ENCODE measurements at regions not wholly inside any gene's neighbourhood (a gene's known extent, or its start where the extent isn't known, plus 50 kb on each side); places are given as distances from the start of the nearest gene placed in this dataset.

DNA sequence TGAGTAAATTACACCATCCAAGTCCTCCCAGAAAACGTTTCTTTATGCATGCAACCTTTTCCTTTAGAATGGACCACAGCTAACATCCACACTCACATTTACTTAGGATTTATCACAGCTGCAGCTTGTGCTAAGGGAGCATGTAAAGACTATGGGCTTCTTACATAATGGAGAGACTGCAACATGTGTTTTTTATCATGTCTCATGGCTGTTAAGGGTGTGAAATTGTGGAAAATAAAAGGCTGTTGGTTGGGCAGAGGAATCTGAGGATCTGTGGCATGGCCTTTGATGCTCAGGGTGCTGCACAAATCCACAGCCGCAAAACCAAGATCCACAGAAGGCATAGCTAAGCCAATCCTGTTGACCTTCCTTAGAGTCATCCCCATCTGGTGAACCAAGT, 112.0 kb upstream of the MTNR1B start:
- DNase-seq (no peak), ATAC-seq (no peak)
- peaks cover 16% of the 10 kb centered on the region; the same call in 1 of the 2 replicates for H3K27me3 ChIP-seq (ENCODE audit: low read length)
- no peaks in the 10 kb centered on the region for H3K4me1 ChIP-seq (ENCODE audit: insufficient read depth, low read length)
- no peak overlapping the region for H2AFZ ChIP-seq (ENCODE audit: low read length)
- no peaks in the 10 kb centered on the region for H3K9me3 ChIP-seq (ENCODE audit: low read length)
- H3K79me2 ChIP-seq (ENCODE audit: low read length), result no peaks in the 10 kb centered on the region
- POLR2A ChIA-PET (ENCODE audit: unreplicated experiment), result no interaction called here
- no peaks in the 10 kb centered on the region for H3K36me3 ChIP-seq (ENCODE audit: low read depth, low read length)
- no peak overlapping the region for H3K4me2 ChIP-seq (ENCODE audit: low read length)
- H3F3A ChIP-seq (ENCODE audit: low read length, unreplicated experiment), result no peaks in the 10 kb centered on the region
- no peaks in the 10 kb centered on the region for H4K20me1 ChIP-seq (ENCODE audit: low read length)
- no peak overlapping the region for H3K9ac ChIP-seq (ENCODE audit: low read length)
- no peaks in the 10 kb centered on the region for H3K9me2 ChIP-seq (replicated peaks; ENCODE audit: low read length)
- H3K27ac ChIP-seq (ENCODE audit: low read length), result no peak overlapping the region
- intact Hi-C loops (cut with micrococcal nuclease), result no loop called here
- TF ChIP-seq EZH2phosphoT487 (IDR thresholded peaks at IDR 0.05; ENCODE audit: borderline replicate concordance, low read length), result no peak
- TF ChIP-seq, protein P1, sequence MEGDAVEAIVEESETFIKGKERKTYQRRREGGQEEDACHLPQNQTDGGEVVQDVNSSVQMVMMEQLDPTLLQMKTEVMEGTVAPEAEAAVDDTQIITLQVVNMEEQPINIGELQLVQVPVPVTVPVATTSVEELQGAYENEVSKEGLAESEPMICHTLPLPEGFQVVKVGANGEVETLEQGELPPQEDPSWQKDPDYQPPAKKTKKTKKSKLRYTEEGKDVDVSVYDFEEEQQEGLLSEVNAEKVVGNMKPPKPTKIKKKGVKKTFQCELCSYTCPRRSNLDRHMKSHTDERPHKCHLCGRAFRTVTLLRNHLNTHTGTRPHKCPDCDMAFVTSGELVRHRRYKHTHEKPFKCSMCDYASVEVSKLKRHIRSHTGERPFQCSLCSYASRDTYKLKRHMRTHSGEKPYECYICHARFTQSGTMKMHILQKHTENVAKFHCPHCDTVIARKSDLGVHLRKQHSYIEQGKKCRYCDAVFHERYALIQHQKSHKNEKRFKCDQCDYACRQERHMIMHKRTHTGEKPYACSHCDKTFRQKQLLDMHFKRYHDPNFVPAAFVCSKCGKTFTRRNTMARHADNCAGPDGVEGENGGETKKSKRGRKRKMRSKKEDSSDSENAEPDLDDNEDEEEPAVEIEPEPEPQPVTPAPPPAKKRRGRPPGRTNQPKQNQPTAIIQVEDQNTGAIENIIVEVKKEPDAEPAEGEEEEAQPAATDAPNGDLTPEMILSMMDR (conservative IDR thresholded peaks at IDR 0.05; ENCODE audit: low read depth, low read length), result no peak
- no peak for TF ChIP-seq EZH2 (IDR thresholded peaks at IDR 0.05; ENCODE audit: low read length, unreplicated experiment)
- BruUV-seq (replicated peaks), result no TSS peak
- CTCF ChIA-PET, result no interaction called here
- H3K4me3 ChIP-seq (ENCODE audit: low read length), result no peak overlapping the region

DNA sequence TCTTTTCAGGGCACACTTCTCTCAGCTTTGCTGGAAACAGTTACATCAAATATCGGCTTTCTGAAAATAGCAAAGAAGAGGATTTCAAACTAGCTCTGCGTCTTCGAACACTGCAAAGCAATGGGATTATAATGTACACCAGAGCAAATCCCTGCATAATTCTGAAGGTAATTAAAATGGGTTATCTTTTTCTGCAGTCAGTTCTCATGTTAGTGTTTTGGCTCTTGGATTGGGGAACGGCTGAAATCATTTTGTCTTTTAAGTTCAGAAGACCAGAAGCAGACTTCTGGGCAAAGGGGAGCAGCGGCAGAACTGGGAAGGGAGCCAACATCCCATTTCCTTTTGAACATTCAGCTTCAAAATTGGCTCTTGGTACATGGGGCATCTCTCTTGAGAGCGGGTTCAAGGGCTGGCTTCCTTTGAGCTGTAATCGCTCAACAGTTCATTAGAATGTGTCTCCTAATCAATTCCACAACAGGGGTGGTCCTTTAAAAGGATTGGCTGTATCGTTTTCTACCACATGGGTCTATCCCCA, 110.2 kb upstream of the MTNR1B start:
- no peak overlapping the region for H3K4me2 ChIP-seq (ENCODE audit: low read length)
- H3K9me3 ChIP-seq (ENCODE audit: low read length), result no peaks in the 10 kb centered on the region
- no peak overlapping the region for H3K27ac ChIP-seq (ENCODE audit: low read length)
- no peaks in the 10 kb centered on the region for H3K9me2 ChIP-seq (replicated peaks; ENCODE audit: low read length)
- H3K4me3 ChIP-seq (ENCODE audit: low read length), result no peak overlapping the region
- CTCF ChIA-PET, result no interaction called here
- ATAC-seq (no peak), DNase-seq (no peak)
- TF ChIP-seq, protein P1 (conservative IDR thresholded peaks at IDR 0.05; ENCODE audit: low read depth, low read length), result no peak
- TF ChIP-seq EZH2 (IDR thresholded peaks at IDR 0.05; ENCODE audit: low read length, unreplicated experiment) (no peak), EZH2phosphoT487 (IDR thresholded peaks at IDR 0.05; ENCODE audit: borderline replicate concordance, low read length) (no peak)
- H3K79me2 ChIP-seq (ENCODE audit: low read length), result no peaks in the 10 kb centered on the region
- no peak overlapping the region for H2AFZ ChIP-seq (ENCODE audit: low read length)
- no peaks in the 10 kb centered on the region for H3F3A ChIP-seq (ENCODE audit: low read length, unreplicated experiment)
- intact Hi-C loops (cut with micrococcal nuclease), result no loop called here
- POLR2A ChIA-PET (ENCODE audit: unreplicated experiment), result no interaction called here
- no peak overlapping the region for H3K9ac ChIP-seq (ENCODE audit: low read length)
- H4K20me1 ChIP-seq (ENCODE audit: low read length), result no peaks in the 10 kb centered on the region
- BruUV-seq (replicated peaks), result no TSS peak
- H3K4me1 ChIP-seq (ENCODE audit: insufficient read depth, low read length), result no peaks in the 10 kb centered on the region
- no peaks in the 10 kb centered on the region for H3K36me3 ChIP-seq (ENCODE audit: low read depth, low read length)
- H3K27me3 ChIP-seq (ENCODE audit: low read length), result peaks cover 20% of the 10 kb centered on the region; the same call in 1 of the 2 replicates

GRCh38 chr11:92861634-92862033, 107.8 kb upstream of the MTNR1B start:
- ChIA-PET POLR2A (ENCODE audit: unreplicated experiment) (no interaction called here), CTCF (no interaction called here)
- H3K36me3 ChIP-seq (ENCODE audit: low read depth, low read length), result no peaks in the 10 kb centered on the region
- TF ChIP-seq, protein P1 (conservative IDR thresholded peaks at IDR 0.05; ENCODE audit: low read depth, low read length), result no peak
- no peak for TF ChIP-seq EZH2phosphoT487 (IDR thresholded peaks at IDR 0.05; ENCODE audit: borderline replicate concordance, low read length)
- TF ChIP-seq EZH2 (IDR thresholded peaks at IDR 0.05; ENCODE audit: low read length, unreplicated experiment), result no peak
- H3K27me3 ChIP-seq (ENCODE audit: low read length), result peaks cover 38% of the 10 kb centered on the region
- intact Hi-C loops (cut with micrococcal nuclease), result no loop called here
- H3K9ac ChIP-seq (ENCODE audit: low read length), result no peak overlapping the region
- no peak overlapping the region for H3K27ac ChIP-seq (ENCODE audit: low read length)
- no peaks in the 10 kb centered on the region for H3F3A ChIP-seq (ENCODE audit: low read length, unreplicated experiment)
- no peaks in the 10 kb centered on the region for H3K4me1 ChIP-seq (ENCODE audit: insufficient read depth, low read length)
- H3K4me3 ChIP-seq (ENCODE audit: low read length), result no peak overlapping the region
- H4K20me1 ChIP-seq (ENCODE audit: low read length), result no peaks in the 10 kb centered on the region
- no TSS peak for BruUV-seq (replicated peaks)
- ATAC-seq (no peak), DNase-seq (no peak)
- no peak overlapping the region for H3K4me2 ChIP-seq (ENCODE audit: low read length)
- no peaks in the 10 kb centered on the region for H3K79me2 ChIP-seq (ENCODE audit: low read length)
- H3K9me3 ChIP-seq (ENCODE audit: low read length), result no peaks in the 10 kb centered on the region
- no peaks in the 10 kb centered on the region for H3K9me2 ChIP-seq (replicated peaks; ENCODE audit: low read length)
- H2AFZ ChIP-seq (ENCODE audit: low read length), result no peak overlapping the region
